SK-N-MC (cell line): ENCODE measurements at regions not wholly inside any gene's neighbourhood (a gene's known extent, or its start where the extent isn't known, plus 50 kb on each side); places are given as distances from the start of the nearest gene placed in this dataset.
"Not testable (repeated sequence)": the region's sequence is repeated elsewhere in the genome, so short reads cannot be mapped to it uniquely, and the experiment has no call there.

Source experiments
- DNase-seq: peaks from one replicate; pipeline ENCODE4 v3.0.0-alpha.2; 2011; ENCODE audit warnings: low read depth, low spot score
- H3K27ac ChIP-seq: fragments of 200-600 bp; sonication (generic); 2 replicates; pipeline ENCODE4 v1.5.1; 2016; ENCODE audit warnings: mixed run types
- H3K36me3 ChIP-seq: fragments of 200-600 bp; sonication (generic); 2 replicates; pipeline ENCODE4 v1.6.1; 2017; ENCODE audit warnings: antibody characterized with exemption, low read length, mixed read lengths; ENCODE audit not compliant: insufficient read depth
- H3K4me3 ChIP-seq: fragments of 200-600 bp; sonication (generic); 2 replicates; pipeline ENCODE4 v1.5.1; 2016
- H3K9ac ChIP-seq: fragments of 200-600 bp; sonication (generic); 2 replicates; pipeline ENCODE4 v1.8.0; 2017; ENCODE audit warnings: mixed run types, mixed read lengths; ENCODE audit not compliant: insufficient read length
- H3K9me3 ChIP-seq: fragments of 200-600 bp; sonication (generic); 2 replicates; pipeline ENCODE4 v1.6.1; 2017; ENCODE audit warnings: low read depth, mild to moderate bottlenecking, antibody characterized with exemption, low read length, moderate library complexity, mixed read lengths
- EZH2 ChIP-seq: fragments of 200-600 bp; sonication (generic); IDR thresholded peaks from one replicate; pipeline ENCODE4 v1.6.1; 2017; ENCODE audit warnings: antibody characterized with exemption
- FOXP2 ChIP-seq: optimal IDR thresholded peaks from 2 replicates; pipeline ENCODE3; 2011; ENCODE audit warnings: mild to moderate bottlenecking, moderate library complexity; ENCODE audit not compliant: insufficient read depth; ENCODE audit errors: extremely low read length, control extremely low read depth
- POLR2AphosphoS5 ChIP-seq: IDR thresholded peaks from 2 replicates; pipeline ENCODE4 v1.6.1; 2012; ENCODE audit warnings: mild to moderate bottlenecking, low read depth, low read length, borderline replicate concordance

GRCh38 chr21:35711661-35712060 lies 348.7 kb downstream of the SETD4 start:
- no peak for DNase-seq
- no peak overlapping the region for H3K27ac ChIP-seq
- H3K36me3 ChIP-seq = no peaks in the 10 kb centered on the region
- no peak overlapping the region for H3K4me3 ChIP-seq
- no peak overlapping the region for H3K9ac ChIP-seq
- TF ChIP-seq FOXP2 (no peak), EZH2 (no peak), POLR2AphosphoS5 (no peak)
- no peaks in the 10 kb centered on the region for H3K9me3 ChIP-seq

- no peak for DNase-seq
- H3K36me3 ChIP-seq = no peaks in the 10 kb centered on the region
- no peak overlapping the region for H3K4me3 ChIP-seq
- no peak overlapping the region for H3K27ac ChIP-seq
- H3K9me3 ChIP-seq = no peaks in the 10 kb centered on the region
- H3K9ac ChIP-seq = no peak overlapping the region
- TF ChIP-seq EZH2 (no peak), FOXP2 (no peak), POLR2AphosphoS5 (no peak)
These were observed 349.1 kb downstream of the SETD4 start for GRCh38 chr21:35711213-35711612.

GRCh38 chr21:35709990-35710389 lies 350.3 kb downstream of the SETD4 start:
- not testable (repeated sequence) for H3K9me3 ChIP-seq, H3K4me3 ChIP-seq, DNase-seq, H3K9ac ChIP-seq, H3K27ac ChIP-seq, H3K36me3 ChIP-seq

- no peak overlapping the region for H3K4me3 ChIP-seq
- H3K9me3 ChIP-seq = no peaks in the 10 kb centered on the region
- no peak for DNase-seq
- H3K27ac ChIP-seq = no peak overlapping the region
- H3K9ac ChIP-seq = no peak overlapping the region
- no peaks in the 10 kb centered on the region for H3K36me3 ChIP-seq
- TF ChIP-seq FOXP2 = no peak
These were observed 354.4 kb downstream of the SETD4 start for GRCh38 chr21:35705888-35706287.

- TF ChIP-seq POLR2AphosphoS5 (no peak), FOXP2 (no peak), EZH2 (no peak)
- Histone ChIP-seq H3K36me3 (no peaks in the 10 kb centered on the region), H3K9ac (no peak overlapping the region), H3K4me3 (no peak overlapping the region), H3K9me3 (no peaks in the 10 kb centered on the region), H3K27ac (no peak overlapping the region)
- no peak for DNase-seq
These were observed 355.0 kb downstream of the SETD4 start for GRCh38 chr21:35705237-35705887.

GRCh38 chr21:35703704-35704103 lies 356.6 kb downstream of the SETD4 start:
- Histone ChIP-seq H3K4me3 (no peak overlapping the region), H3K9me3 (no peaks in the 10 kb centered on the region), H3K36me3 (no peaks in the 10 kb centered on the region), H3K27ac (no peak overlapping the region), H3K9ac (no peak overlapping the region)
- DNase-seq = no peak
- no peak for TF ChIP-seq FOXP2
- no peak for TF ChIP-seq POLR2AphosphoS5
- no peak for TF ChIP-seq EZH2

GRCh38 chr21:35699361-35699760 lies 361.0 kb downstream of the SETD4 start:
- Histone ChIP-seq H3K4me3 (no peak overlapping the region), H3K9ac (no peak overlapping the region), H3K36me3 (no peaks in the 10 kb centered on the region), H3K9me3 (no peaks in the 10 kb centered on the region), H3K27ac (no peak overlapping the region)
- TF ChIP-seq FOXP2 = no peak
- no peak for TF ChIP-seq EZH2
- no peak for TF ChIP-seq POLR2AphosphoS5
- DNase-seq = no peak

- no peak overlapping the region for H3K9ac ChIP-seq
- H3K27ac ChIP-seq = no peak overlapping the region
- no peak for DNase-seq
- no peak for TF ChIP-seq FOXP2
- no peaks in the 10 kb centered on the region for H3K36me3 ChIP-seq
- H3K4me3 ChIP-seq = no peak overlapping the region
- no peaks in the 10 kb centered on the region for H3K9me3 ChIP-seq
These were observed 363.0 kb downstream of the SETD4 start for GRCh38 chr21:35697321-35697808.

- no peak for DNase-seq
- no peak overlapping the region for H3K4me3 ChIP-seq
- H3K27ac ChIP-seq = no peak overlapping the region
- H3K9me3 ChIP-seq = no peaks in the 10 kb centered on the region
- H3K9ac ChIP-seq = no peak overlapping the region
- TF ChIP-seq FOXP2 (no peak), EZH2 (no peak), POLR2AphosphoS5 (no peak)
- no peaks in the 10 kb centered on the region for H3K36me3 ChIP-seq
These were observed 363.7 kb downstream of the SETD4 start for GRCh38 chr21:35696644-35697043.
